ENCODE measurements at regions not wholly inside any gene's neighbourhood (a gene's known extent, or its start where the extent isn't known, plus 50 kb on each side); places are given as distances from the start of the nearest gene placed in this dataset.

DNA sequence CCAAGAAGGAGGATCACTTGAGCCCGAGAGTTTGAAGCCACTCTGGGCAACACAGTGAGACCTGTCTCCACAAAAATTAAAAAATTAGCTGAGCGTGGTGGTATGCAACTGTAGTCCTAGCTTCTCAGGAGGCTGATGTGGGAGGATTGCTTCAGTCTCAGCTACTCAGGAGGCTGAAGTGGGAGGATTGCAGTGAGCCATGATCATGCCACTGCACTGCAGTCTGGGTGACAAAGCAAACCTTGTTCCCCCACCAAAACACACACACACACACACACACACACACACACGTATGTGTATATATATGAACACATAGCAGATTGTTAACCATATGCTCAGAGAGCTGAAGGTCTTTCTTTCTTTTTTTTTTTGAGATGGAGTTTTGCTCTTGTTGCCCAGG is 157.5 kb upstream of the MAST4 start:
- TF ChIP-seq, protein P1, sequence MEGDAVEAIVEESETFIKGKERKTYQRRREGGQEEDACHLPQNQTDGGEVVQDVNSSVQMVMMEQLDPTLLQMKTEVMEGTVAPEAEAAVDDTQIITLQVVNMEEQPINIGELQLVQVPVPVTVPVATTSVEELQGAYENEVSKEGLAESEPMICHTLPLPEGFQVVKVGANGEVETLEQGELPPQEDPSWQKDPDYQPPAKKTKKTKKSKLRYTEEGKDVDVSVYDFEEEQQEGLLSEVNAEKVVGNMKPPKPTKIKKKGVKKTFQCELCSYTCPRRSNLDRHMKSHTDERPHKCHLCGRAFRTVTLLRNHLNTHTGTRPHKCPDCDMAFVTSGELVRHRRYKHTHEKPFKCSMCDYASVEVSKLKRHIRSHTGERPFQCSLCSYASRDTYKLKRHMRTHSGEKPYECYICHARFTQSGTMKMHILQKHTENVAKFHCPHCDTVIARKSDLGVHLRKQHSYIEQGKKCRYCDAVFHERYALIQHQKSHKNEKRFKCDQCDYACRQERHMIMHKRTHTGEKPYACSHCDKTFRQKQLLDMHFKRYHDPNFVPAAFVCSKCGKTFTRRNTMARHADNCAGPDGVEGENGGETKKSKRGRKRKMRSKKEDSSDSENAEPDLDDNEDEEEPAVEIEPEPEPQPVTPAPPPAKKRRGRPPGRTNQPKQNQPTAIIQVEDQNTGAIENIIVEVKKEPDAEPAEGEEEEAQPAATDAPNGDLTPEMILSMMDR (conservative IDR thresholded peaks at IDR 0.05; ENCODE audit: low read length) = no peak
- TF ChIP-seq EZH2phosphoT487 (IDR thresholded peaks at IDR 0.05; ENCODE audit: borderline replicate concordance, low read depth, low read length) = no peak
